ENCODE measurements at regions not wholly inside any gene's neighbourhood (a gene's known extent, or its start where the extent isn't known, plus 50 kb on each side); places are given as distances from the start of the nearest gene placed in this dataset.

GRCh38 chr3:66795365-66795764 is 202.7 kb upstream of the KBTBD8 start:
- TF ChIP-seq CTCF (IDR thresholded peaks at IDR 0.05) (no peak), POLR2A (IDR thresholded peaks at IDR 0.05) (no peak)

Data from ovary (tissue), 3 donors.